ENCODE measurements at regions not wholly inside any gene's neighbourhood (a gene's known extent, or its start where the extent isn't known, plus 50 kb on each side); places are given as distances from the start of the nearest gene placed in this dataset.
"Not testable (repeated sequence)": the region's sequence is repeated elsewhere in the genome, so short reads cannot be mapped to it uniquely, and the experiment has no call there.

GRCh38 chr7:155932324-155932723 lies 120.1 kb upstream of the SHH start:
- TF ChIP-seq CTCF (IDR thresholded peaks at IDR 0.05; ENCODE audit: low read depth, low read length, missing input control); FOXA1 (IDR thresholded peaks at IDR 0.05): not testable (repeated sequence)
